Anterior cingulate cortex (tissue), 58 donors: ENCODE measurements at regions not wholly inside any gene's neighbourhood (a gene's known extent, or its start where the extent isn't known, plus 50 kb on each side); places are given as distances from the start of the nearest gene placed in this dataset.

Experiments
- DNase-seq, 58 donors: peaks; one replicate each; lab custom pipeline; 2025; lab: John Stamatoyannopoulos, UW

GRCh38 chr1:222910699-222911098 lies 95.9 kb downstream of the DISP1 start:
- no peak for DNase-seq

DNA sequence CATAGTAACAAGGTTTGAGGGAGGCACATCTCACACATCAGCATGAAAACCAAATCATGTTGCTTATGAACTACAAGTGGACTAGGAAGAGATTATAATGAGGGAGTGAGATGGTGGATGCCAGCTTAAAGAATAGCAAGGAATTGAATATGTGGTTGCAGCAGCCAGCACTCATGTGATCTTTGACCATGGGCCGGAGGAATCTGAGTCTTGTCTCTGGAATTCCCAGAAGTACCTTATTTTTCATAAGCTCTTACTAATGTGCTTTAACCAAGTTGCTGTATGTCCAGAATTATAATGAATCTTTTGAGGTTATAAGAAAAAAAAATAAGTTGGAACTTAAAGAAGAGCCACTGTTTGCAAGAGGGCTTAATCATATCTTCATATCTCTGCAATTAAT lies 97.0 kb downstream of the DISP1 start:
- no peak for DNase-seq

DNA sequence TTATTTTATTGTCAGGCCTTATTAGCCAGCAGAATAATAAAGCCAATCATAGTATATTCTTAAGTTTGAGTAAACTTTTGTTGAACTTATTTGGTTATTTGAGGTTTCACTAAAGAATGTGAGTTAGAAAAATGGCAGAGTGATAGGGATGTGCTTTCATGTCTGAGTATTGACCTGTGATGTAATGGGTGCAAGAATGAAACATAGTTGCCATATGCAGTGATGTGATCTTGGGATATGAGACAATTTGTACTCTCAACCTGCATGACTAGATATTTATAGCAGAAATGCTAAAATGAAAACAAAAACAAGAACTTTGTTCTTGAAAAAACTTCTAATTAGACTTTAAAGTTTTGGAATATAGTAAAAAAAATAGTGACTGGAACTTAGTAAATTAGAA lies 97.9 kb downstream of the DISP1 start:
- DNase-seq: no peak

- DNase-seq: no peak
These were observed 100.2 kb downstream of the DISP1 start for GRCh38 chr1:222914861-222915632.

GRCh38 chr1:222916100-222916499 lies 101.3 kb downstream of the DISP1 start:
- no peak for DNase-seq

DNA sequence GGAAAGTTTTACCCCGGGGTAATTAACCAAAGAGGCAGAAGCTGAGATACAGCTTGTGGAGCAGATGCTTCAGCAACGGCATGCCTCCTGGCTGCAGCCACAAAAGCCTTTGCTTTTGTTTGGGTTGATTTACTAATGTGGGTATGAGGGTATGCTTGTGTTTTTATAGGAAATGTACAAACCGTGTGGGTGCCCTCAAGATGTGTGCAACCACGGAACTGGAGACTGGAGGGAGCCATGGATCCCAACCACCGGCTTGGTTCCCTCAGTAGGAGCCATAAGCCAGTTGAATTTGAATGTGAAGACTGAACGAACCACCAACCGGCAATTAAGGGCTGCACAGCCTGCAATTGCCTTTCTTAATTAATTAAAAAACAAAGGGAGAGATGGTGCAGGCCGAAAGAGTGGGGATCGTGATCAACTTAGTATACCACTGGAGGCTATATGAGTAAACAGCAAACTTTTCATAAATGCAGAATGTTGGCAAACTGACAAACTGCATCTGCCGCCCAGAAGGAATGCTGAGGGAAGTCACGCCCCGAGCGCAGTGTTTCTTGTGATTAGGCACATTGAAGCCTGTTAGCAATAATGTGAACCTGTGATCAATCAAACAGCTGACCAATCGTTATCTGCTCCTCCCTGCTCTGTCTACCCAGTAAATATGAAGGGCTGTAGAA lies 104.1 kb downstream of the DISP1 start:
- peak in 1 of 58 donors; percentile 4 for DNase-seq

- no peak for DNase-seq
These were observed 104.6 kb downstream of the DISP1 start for GRCh38 chr1:222919478-222919865.

- no peak for DNase-seq
These were observed 105.3 kb downstream of the DISP1 start for GRCh38 chr1:222920169-222920568.

DNA sequence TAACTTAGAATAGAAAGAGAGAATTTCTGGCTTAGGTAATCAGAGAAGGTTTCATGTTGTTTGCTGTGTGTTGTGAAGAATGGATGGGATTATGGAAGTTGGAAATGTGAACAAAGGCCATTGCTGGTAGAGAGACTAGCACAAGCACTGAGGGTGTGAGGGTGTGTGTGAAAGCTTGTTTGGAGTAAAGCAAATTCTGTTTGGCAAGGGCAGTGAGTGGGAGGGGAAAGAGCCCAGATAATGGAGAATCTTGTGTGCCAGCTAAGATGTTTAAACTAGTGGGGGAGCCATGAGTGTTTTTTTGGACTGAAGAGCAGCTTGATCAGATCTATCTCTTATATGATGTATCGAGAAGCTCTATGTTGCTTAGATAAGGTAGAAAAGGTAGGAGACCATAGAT lies 107.1 kb downstream of the DISP1 start:
- DNase-seq: no peak

DNA sequence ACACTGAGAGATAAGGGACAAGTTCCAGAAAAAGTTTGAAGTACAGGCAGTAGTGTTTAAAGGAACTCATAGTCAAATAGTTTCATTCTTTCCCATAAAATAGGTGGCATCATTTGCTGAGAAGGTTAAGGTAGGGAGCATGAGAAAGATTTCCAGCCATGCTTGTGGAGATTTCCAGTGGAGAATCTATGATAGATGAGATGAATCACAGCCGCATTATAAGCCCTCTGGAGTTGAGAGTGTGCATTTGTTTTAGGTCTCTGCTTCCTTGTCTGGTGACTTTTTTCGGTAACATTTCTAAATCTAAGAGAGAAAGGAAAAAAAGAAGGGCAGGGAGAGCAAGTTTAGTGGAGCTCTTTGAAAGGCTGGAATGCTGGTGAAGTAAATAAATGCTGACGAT lies 108.7 kb downstream of the DISP1 start:
- no peak for DNase-seq

DNA sequence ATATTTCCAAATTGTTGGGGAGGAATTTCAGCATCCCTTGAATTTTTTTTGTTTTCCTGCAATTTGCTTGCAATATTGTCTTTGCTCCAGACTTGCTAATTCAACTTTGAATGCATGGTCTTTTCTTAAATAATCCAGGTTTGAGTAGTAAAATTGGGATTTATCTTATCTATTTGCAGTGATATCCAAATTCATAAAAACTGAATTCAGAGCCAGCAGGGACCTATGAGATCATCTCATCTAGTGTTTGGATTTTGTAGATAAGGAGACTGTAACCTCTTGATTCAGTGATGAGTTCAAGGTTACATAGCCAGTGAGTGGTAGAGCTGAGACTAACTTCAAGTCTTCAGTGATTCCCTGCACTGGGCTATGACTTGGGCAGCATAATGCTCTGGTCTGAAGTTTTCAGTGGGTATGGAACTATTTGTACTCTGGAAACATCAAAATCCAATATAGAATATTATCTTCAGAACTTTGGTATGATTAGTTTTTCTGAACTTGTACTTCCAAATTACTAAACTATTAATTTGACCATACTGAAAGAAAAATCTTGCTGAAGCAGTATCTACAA lies 109.4 kb downstream of the DISP1 start:
- DNase-seq: no peak

GRCh38 chr1:222926566-222926965 lies 111.7 kb downstream of the DISP1 start:
- DNase-seq: no peak

DNA sequence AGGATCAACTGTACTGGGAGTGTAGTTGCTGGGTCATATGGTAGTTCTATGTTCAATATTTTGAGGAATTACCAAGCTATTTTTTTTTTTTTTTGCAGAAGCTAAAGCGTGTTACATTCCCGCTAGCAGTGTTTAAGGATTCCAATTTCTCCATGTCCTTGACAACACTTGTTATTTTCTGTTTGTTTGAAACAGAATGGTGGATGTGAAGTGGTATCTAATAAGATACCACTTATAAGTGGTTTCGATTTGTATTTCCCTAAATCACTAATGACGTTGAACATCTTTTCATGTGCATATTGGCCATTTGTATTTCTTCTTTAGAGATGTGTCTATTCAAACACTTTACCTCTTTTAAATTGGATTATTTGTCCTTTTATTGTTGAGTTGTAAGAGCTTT lies 112.2 kb downstream of the DISP1 start:
- no peak for DNase-seq

DNA sequence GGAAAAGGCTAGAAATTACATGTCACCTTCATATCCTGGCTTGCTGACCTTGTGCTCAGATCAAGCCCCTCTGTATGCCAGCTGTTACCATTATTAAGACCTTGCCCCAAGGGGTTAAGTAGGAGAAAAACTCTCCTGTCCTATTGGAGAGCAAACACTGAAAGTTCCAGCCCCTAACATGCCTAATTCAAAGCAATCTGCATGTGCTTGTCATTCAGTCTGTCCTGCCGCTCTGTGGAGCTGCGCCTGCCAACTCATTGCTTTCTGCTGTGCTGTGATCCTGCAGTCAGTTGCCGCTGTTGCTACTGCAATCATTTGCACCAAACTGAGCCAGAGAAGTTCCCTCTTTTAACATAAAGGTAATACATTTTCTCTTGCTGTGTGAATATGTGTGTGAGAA lies 113.4 kb downstream of the DISP1 start:
- DNase-seq: peak in 28 of 58 donors; percentile 1 to 51 (median 22)

GRCh38 chr1:222930070-222930469 lies 115.2 kb downstream of the DISP1 start:
- no peak for DNase-seq

GRCh38 chr1:222931023-222931422 lies 116.2 kb downstream of the DISP1 start:
- no peak for DNase-seq

- DNase-seq: no peak
These were observed 118.4 kb downstream of the DISP1 start for GRCh38 chr1:222933273-222933672.

- no peak for DNase-seq
These were observed 120.5 kb downstream of the DISP1 start for GRCh38 chr1:222935239-222935900.

- no peak for DNase-seq
These were observed 121.2 kb downstream of the DISP1 start for GRCh38 chr1:222936042-222936441.

- no peak for DNase-seq
These were observed 124.1 kb downstream of the DISP1 start for GRCh38 chr1:222938986-222939385.

DNA sequence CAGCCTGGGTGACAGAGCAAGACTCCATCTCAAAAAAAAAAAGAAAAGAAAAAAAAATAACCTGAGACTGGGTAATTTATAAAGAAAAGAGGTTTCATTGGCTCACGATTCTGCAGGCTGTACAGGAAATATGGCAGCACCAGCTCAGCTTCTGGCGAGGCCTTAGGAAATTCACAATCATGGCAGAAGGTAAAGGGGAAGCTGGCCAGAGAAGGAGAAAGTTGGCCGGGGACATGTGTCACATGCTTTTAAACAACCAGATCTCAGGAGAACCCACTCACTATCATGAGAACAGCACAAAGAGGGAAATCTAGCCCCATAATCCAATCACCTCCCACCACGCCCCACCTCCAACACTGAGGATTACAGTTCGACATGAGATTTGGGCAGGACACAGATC lies 125.3 kb downstream of the DISP1 start:
- no peak for DNase-seq
